COLO668 (cell line): ENCODE measurements at regions not wholly inside any gene's neighbourhood (a gene's known extent, or its start where the extent isn't known, plus 50 kb on each side); places are given as distances from the start of the nearest gene placed in this dataset.
A peak's percentile ranks its signal among the peaks of the same experiment; 100 is the strongest.
"Not testable (repeated sequence)": the region's sequence is repeated elsewhere in the genome, so short reads cannot be mapped to it uniquely, and the experiment has no call there.

Experiments used
- DNase-seq: peaks from one replicate; lab custom pipeline; 2025; ENCODE audit not compliant: unreplicated experiment; lab: John Stamatoyannopoulos, UW

GRCh38 chrX:124426288-124427169 lies 80.2 kb downstream of the SH2D1A start:
- peak; percentile 7 for DNase-seq

GRCh38 chrX:124433186-124433585 lies 86.8 kb downstream of the SH2D1A start:
- no peak for DNase-seq

DNA sequence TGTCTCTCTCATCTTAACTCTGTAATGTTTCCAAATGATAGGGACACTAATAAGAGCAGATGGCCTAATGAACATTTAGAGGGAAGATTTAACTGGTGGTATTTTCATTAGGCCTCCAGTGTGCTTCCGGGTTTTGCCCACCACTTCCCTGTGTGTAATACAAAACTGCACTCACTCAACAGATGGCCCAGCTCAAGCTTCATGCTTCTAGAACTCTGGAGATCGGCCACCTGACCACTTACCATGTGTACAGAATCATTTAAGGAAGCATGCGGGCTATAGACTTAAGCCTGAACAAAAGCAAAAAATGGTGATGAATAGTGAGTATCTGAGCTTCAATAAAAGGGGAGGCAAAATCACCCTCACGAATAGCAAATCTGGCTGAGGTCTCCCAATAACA lies 89.3 kb downstream of the SH2D1A start:
- DNase-seq: peak; percentile 28

DNA sequence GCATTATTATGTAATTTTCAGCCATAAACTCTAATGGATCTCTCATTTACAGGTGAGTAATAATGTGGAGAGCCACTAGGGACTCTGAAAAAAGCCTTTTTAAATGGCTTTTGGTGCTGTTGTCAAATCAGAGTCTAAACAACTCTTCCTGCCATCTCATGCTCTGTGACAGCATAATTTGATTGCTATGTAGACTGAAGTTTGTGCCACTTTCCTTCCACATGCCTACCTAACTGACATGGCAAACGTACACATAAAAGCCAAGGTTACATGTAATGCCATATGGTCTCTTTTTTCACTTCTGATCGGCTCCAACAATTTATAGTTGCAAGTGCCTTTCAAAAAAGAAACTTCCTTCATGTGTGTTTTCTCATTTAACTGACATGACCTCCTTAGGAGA lies 94.3 kb downstream of the SH2D1A start:
- no peak for DNase-seq

DNA sequence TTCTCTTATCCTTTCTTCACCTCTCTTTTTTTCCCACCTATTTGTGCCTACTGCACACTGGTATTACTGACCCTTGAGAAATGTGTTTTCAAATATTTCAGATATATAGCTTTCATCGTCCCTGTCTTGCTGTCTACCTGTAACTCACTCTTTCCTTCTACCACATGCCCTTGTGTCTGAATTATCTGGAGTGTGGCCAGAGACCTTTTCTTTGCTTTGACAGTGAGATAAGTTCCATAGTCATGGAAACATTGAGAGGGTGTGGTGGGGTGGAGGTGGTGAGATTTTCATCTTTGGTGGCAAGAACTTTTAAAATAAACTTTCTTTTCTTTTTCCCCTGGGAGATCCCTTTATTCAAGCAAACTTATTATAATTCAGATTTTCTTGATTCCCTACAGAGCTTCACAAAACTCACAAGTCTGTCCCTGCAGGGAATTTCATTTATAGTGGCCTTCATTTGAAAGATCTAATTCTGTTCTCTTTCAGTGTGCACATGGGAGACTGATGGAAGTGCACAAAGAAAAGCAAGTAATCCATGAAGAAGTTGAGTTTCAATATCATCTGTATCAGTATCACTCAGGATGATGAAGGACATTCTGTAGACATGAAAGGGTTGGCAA lies 95.7 kb downstream of the SH2D1A start:
- no peak for DNase-seq

DNA sequence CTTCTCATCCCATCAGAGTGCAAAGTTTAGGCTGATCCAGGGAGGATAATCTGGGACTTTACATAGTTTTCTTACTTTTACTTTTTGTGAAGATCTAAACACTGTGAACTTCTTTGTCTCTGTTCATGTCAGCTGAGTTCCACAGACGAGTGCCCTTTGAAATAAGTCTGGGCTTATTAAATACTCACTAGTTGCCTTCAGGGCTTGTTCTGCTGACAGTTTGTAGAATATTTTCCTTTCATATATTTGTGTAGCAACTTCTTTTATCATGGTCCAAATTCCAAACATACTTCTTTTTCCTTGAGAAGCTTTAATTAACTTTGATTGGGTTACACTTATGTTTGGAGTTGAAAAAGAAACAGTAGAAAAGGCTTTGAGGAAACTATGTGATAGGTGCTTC lies 109.6 kb downstream of the SH2D1A start:
- no peak for DNase-seq

DNA sequence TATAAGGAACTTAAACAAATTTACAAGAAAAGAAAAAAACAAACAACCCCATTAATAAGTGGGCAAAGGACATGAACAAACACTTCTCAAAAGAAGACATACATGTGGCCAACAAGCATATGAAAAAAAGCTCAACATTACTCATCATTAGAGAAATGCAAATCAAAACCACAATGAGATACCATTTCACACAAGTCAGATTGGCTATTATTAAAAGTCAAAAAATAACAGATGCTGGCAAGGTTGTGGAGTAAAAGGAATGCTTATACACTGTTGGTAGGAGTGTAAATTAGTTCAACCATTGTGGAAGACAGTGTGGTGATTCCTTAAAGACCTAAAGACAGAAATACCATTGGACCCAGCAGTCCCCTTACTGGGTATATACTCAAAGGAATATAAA lies 113.5 kb downstream of the SH2D1A start:
- DNase-seq: not testable (repeated sequence)

DNA sequence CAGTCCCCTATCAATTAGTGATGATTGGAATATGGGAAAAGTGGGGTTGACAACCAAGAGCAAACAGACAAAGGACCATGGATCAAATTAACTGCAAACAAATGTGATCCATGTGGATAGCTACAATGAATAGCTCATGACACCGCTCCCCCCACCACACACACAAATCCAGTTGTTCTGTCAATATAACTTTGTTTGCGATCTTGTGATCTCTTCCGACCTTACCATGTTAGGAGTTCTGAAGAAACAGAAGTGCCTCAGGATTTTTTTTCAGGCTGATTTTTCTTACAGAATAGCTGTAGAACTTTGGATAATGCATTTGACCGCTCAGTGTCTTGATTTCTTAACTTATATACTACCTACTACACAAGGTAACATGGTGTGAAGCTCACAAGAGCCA lies 116.6 kb downstream of the SH2D1A start:
- DNase-seq: peak; percentile 45

- no peak for DNase-seq
Observed at GRCh38 chrX:124467202-124467601, 120.8 kb downstream of the SH2D1A start.

DNA sequence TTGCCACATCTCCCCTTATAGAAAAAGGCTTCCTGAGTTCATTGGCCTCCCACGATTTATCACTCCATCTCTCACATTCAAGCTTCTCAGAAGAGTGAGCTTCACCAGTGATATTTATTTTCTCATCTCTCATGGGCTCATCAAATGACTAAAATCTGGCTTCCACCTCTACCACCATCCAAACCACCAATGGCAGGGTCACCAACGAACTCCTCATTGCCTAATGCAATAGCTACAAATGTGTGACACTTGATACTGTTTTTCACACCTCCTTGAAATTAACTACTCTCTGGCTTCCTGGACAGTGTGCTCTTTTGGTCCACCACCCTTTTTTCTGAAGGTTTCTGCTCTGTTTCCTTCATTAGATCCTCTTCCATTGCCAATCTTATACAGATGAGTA lies 129.0 kb downstream of the SH2D1A start:
- DNase-seq: no peak

- DNase-seq: no peak
Observed at GRCh38 chrX:124476562-124476961, 130.2 kb downstream of the SH2D1A start.

GRCh38 chrX:124478046-124478445 lies 131.7 kb downstream of the SH2D1A start:
- DNase-seq: no peak

DNA sequence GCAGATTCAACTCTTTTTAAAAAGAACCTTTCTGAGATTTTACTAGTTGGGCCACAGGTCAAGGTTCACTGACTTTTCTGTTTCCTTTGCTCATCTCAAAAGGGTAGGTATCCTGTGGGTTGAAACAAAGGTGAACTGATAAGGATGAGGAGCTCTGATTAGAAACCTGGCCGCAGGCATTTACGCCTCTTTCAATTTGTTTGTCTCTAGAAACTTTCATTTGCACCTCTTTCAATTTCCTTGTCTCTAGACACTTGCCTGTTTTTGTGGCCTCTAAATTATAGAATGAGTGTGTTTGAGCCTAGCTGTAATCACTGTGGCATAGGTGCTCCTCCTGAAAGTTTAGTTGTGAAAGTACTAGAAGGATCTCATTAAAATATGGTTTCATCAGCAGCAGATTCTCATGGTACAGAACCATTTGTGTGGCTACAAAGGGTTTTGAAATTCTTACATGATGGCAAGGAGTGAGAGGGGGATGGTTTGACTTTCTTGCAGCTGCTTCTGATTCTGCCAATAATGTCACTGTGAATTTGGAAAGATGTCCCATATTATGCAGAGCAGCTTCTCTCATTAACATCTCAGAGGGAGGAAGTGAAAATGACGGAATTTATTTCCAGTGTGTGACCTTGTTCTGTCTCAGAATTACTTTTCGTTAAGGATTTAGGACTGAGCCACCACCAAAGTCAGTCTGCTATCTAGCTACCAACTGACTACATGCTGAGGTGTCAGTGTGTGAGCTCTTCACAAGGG lies 142.2 kb downstream of the SH2D1A start:
- no peak for DNase-seq

- DNase-seq: no peak
Observed at GRCh38 chrX:124493984-124494383, 147.6 kb downstream of the SH2D1A start.

GRCh38 chrX:124497386-124497785 lies 151.0 kb downstream of the SH2D1A start:
- DNase-seq: no peak

GRCh38 chrX:124501586-124501985 lies 155.2 kb downstream of the SH2D1A start:
- no peak for DNase-seq

GRCh38 chrX:124502166-124502565 lies 155.8 kb downstream of the SH2D1A start:
- DNase-seq: no peak

GRCh38 chrX:124502599-124502998 lies 156.2 kb downstream of the SH2D1A start:
- no peak for DNase-seq

- DNase-seq: no peak
Observed at GRCh38 chrX:124504111-124504983, 158.0 kb downstream of the SH2D1A start.

GRCh38 chrX:124506066-124506465 lies 159.7 kb downstream of the SH2D1A start:
- DNase-seq: no peak

- no peak for DNase-seq
Observed at GRCh38 chrX:124507246-124507645, 160.9 kb downstream of the SH2D1A start.
